Loucy (cell line): ENCODE measurements at regions not wholly inside any gene's neighbourhood (a gene's known extent, or its start where the extent isn't known, plus 50 kb on each side); places are given as distances from the start of the nearest gene placed in this dataset.

ENCODE experiments used
- H2AFZ ChIP-seq: fragments of 200-600 bp; sonication (generic); 2 replicates; pipeline ENCODE4 v1.6.0; 2016; ENCODE audit warnings: antibody characterized with exemption, mild to moderate bottlenecking, low read length, moderate library complexity
- H3F3A ChIP-seq: fragments of 200-600 bp; 2 replicates; pipeline ENCODE4 v1.6.0; 2016; ENCODE audit warnings: antibody characterized with exemption, low read depth, mild to moderate bottlenecking
- H3K27me3 ChIP-seq: fragments of 200-600 bp; sonication (generic); 2 replicates; pipeline ENCODE4 v1.6.1; 2014; ENCODE audit warnings: low read length, mild to moderate bottlenecking; ENCODE audit not compliant: insufficient read depth, poor library complexity, severe bottlenecking
- H3K36me3 ChIP-seq: fragments of 200-600 bp; sonication (generic); 2 replicates; pipeline ENCODE4 v1.6.1; 2016; ENCODE audit warnings: low read length; ENCODE audit not compliant: insufficient read depth
- H3K4me1 ChIP-seq: fragments of 200-600 bp; sonication (generic); 2 replicates; pipeline ENCODE4 v1.5.1; 2014; ENCODE audit warnings: low read length, mild to moderate bottlenecking; ENCODE audit not compliant: insufficient read depth, poor library complexity, severe bottlenecking
- H3K4me2 ChIP-seq: fragments of 200-600 bp; sonication (generic); 2 replicates; pipeline ENCODE4 v1.6.0; 2014; ENCODE audit warnings: antibody characterized with exemption, low read length, low read depth, mild to moderate bottlenecking; ENCODE audit not compliant: poor library complexity, severe bottlenecking
- H3K4me3 ChIP-seq: fragments of 200-600 bp; sonication (generic); 2 replicates; pipeline ENCODE4 v1.5.1; 2014; ENCODE audit warnings: low read length, mild to moderate bottlenecking, mixed read lengths; ENCODE audit not compliant: poor library complexity, severe bottlenecking
- H3K79me2 ChIP-seq: fragments of 200-600 bp; sonication (generic); 2 replicates; pipeline ENCODE4 v1.6.1; 2014; ENCODE audit warnings: low read length; ENCODE audit not compliant: insufficient read depth
- H3K9ac ChIP-seq: fragments of 200-600 bp; sonication (generic); 2 replicates; pipeline ENCODE4 v1.6.0; 2014; ENCODE audit warnings: mild to moderate bottlenecking, low read depth, low read length, moderate library complexity; ENCODE audit not compliant: poor library complexity, severe bottlenecking
- H3K9me2 ChIP-seq: fragments of 200-600 bp; sonication (generic); replicated peaks from 2 replicates; pipeline ENCODE4 v1.6.1; 2016; ENCODE audit warnings: low read depth, low read length, mixed read lengths
- H3K9me3 ChIP-seq: fragments of 200-600 bp; sonication (generic); 2 replicates; pipeline ENCODE4 v1.6.1; 2014; ENCODE audit warnings: mild to moderate bottlenecking, antibody characterized with exemption, low read length, low read depth; ENCODE audit not compliant: insufficient read depth
- H4K20me1 ChIP-seq: fragments of 200-600 bp; sonication (generic); 2 replicates; pipeline ENCODE4 v1.6.0; 2014; ENCODE audit warnings: antibody characterized with exemption, low read length, mild to moderate bottlenecking; ENCODE audit not compliant: insufficient read depth, poor library complexity, severe bottlenecking
- CTCF ChIP-seq: fragments of 200-600 bp; sonication (generic); conservative IDR thresholded peaks from 2 replicates; pipeline ENCODE4 v1.5.1; 2014; ENCODE audit warnings: mild to moderate bottlenecking, antibody characterized with exemption, low read length
- EZH2phosphoT487 ChIP-seq: fragments of 200-600 bp; IDR thresholded peaks from 2 replicates; pipeline ENCODE4 v1.6.1; 2018; ENCODE audit warnings: antibody characterized with exemption, mild to moderate bottlenecking, moderate library complexity, borderline replicate concordance

GRCh38 chr3:117597865-117598264 is 888.3 kb downstream of the TUSC7 start:
- Histone ChIP-seq H3K4me2 (no peak overlapping the region), H3K36me3 (no peaks in the 10 kb centered on the region), H2AFZ (no peak overlapping the region), H3F3A (no peaks in the 10 kb centered on the region), H4K20me1 (no peaks in the 10 kb centered on the region), H3K4me3 (no peak overlapping the region), H3K79me2 (no peaks in the 10 kb centered on the region), H3K9me3 (no peaks in the 10 kb centered on the region), H3K9ac (no peak overlapping the region), H3K4me1 (no peaks in the 10 kb centered on the region), H3K9me2 (no peaks in the 10 kb centered on the region), H3K27me3 (no peaks in the 10 kb centered on the region)
- TF ChIP-seq CTCF, result no peak
- TF ChIP-seq EZH2phosphoT487, result no peak

GRCh38 chr3:117600112-117600511 is 890.5 kb downstream of the TUSC7 start:
- H2AFZ ChIP-seq, result no peak overlapping the region
- no peaks in the 10 kb centered on the region for H3K9me2 ChIP-seq
- no peaks in the 10 kb centered on the region for H4K20me1 ChIP-seq
- H3K36me3 ChIP-seq, result no peaks in the 10 kb centered on the region
- no peaks in the 10 kb centered on the region for H3K4me1 ChIP-seq
- no peaks in the 10 kb centered on the region for H3F3A ChIP-seq
- TF ChIP-seq CTCF (no peak), EZH2phosphoT487 (no peak)
- no peaks in the 10 kb centered on the region for H3K79me2 ChIP-seq
- no peak overlapping the region for H3K4me2 ChIP-seq
- no peaks in the 10 kb centered on the region for H3K27me3 ChIP-seq
- no peak overlapping the region for H3K9ac ChIP-seq
- H3K4me3 ChIP-seq, result no peak overlapping the region
- no peaks in the 10 kb centered on the region for H3K9me3 ChIP-seq

GRCh38 chr3:117600666-117601065 is 891.1 kb downstream of the TUSC7 start:
- Histone ChIP-seq H3K4me1 (no peaks in the 10 kb centered on the region), H2AFZ (no peak overlapping the region), H3K9me2 (no peaks in the 10 kb centered on the region), H3F3A (no peaks in the 10 kb centered on the region), H3K9ac (no peak overlapping the region), H3K4me2 (no peak overlapping the region), H3K27me3 (no peaks in the 10 kb centered on the region), H3K79me2 (no peaks in the 10 kb centered on the region), H3K36me3 (no peaks in the 10 kb centered on the region), H3K9me3 (no peaks in the 10 kb centered on the region), H4K20me1 (no peaks in the 10 kb centered on the region), H3K4me3 (no peak overlapping the region)
- TF ChIP-seq CTCF (no peak), EZH2phosphoT487 (no peak)
